HG03045 (cell line): ENCODE measurements at regions not wholly inside any gene's neighbourhood (a gene's known extent, or its start where the extent isn't known, plus 50 kb on each side); places are given as distances from the start of the nearest gene placed in this dataset.
"Not testable (repeated sequence)": the region's sequence is repeated elsewhere in the genome, so short reads cannot be mapped to it uniquely, and the experiment has no call there.

Experiments
- ATAC-seq: cut with Tn5 transposase; IDR thresholded peaks from one replicate; pipeline ENCODE4 v1.9.1; 2021; ENCODE audit warnings: mild to moderate bottlenecking, moderate library complexity; ENCODE audit not compliant: unreplicated experiment

- no peak for ATAC-seq
Observed at GRCh38 chr6:155813548-155813947, 357.9 kb upstream of the NOX3 start.

DNA sequence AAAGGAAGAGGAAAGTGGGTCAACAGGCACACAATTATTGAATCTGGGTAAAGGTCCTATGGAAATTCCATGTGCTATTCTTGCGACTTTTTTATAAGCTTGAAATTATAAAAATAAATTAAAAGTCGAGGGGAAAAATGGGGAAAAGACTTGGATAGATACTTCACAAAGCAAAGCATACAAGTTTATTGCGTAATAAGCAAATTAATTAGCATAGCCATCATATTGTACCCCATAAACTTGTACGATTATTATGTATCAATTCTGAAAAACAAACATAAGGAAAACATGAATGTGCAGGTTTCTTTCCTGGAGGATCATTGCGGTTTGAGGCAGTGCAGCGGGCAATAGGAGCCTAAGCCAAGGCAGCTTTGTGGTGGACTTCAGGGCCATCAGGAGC is 351.6 kb upstream of the NOX3 start:
- ATAC-seq = no peak

GRCh38 chr6:155801046-155801445 is 345.4 kb upstream of the NOX3 start:
- ATAC-seq = no peak

DNA sequence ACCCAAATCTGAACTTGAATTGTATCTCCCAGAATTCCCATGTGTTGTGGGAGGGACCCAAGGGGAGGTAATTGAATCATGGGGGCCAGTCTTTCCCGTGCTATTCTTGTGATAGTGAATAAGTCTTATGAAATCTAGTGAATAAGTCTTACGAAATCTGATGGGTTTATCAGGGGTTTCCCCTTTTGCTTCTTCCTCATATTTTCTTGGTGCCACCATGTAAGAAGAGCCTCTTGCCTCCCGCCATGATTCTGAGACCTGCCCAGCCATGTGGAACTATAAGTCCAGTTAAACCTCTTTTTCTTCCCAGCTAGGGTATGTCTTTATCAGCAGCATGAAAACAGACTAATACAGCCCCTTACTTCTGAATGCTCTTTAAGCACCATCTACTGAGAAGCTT is 343.2 kb upstream of the NOX3 start:
- not testable (repeated sequence) for ATAC-seq

DNA sequence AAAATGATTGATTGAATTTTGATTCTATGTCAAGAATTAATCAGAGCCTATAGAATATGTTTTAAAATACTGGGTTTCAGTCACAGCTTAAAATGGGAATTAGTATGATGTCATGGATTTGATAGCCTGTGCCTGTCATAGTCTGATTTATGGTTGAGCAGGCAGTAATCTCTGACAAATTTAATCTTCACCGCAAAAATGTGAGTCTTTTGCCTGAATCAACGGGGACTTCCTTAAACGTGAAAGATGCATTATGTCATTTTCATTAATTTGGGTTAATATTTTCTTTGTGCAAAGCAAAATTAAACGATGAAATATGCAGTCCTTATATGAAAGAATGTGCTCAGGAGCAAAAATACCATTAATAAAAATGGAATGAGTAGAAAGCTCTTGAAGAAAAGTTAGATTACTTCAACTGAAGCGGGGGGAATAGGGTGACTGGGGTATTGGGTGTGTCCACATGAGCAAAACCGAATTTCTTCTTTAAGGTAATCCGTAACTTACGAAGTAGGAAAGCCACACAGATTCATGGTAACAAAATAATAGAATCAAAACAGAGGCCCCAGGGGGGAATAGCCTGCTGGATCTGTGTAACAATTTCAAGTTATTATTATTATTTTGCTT is 339.6 kb upstream of the NOX3 start:
- no peak for ATAC-seq

DNA sequence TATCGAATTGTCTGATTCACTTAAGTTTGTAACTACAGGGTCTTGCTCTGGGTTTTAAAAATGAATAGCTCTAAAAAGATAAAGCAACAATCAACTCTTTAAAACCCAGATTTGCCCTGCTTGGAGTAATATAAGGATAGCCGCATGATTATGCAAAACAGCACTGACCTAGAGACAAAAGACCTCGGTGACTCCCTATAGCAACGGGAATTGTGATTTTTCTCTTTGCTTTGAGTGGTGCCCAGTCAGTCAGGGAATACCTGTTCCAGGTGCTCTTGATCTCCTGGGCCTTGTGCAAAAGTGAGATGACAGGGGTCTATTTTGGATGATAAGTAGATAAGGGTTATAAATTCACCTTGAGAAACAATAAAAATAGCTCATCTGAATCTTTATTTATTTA is 336.3 kb upstream of the NOX3 start:
- no peak for ATAC-seq

GRCh38 chr6:155791186-155791585 is 335.5 kb upstream of the NOX3 start:
- no peak for ATAC-seq

DNA sequence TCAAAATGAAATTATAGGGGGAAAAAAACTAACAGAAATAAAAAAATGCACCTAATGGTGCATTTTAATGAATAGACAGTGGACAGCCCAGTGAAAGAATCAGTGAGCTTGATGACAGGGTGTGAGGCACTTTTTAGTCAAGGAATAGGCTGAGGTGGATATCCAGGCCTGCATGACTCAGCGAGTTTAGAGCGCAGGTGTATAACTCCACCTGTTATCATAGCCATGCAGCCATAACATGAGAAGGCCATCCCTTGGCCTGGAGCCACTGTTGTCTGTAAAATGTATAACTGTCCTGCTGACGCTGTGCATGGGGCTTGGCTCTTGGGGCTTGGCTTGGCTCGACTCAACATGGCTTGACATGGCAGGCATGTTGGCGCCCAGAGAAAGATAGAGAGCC is 331.5 kb upstream of the NOX3 start:
- no peak for ATAC-seq

GRCh38 chr6:155786528-155786927 is 330.9 kb upstream of the NOX3 start:
- no peak for ATAC-seq

- no peak for ATAC-seq
Observed at GRCh38 chr6:155782739-155783459, 327.3 kb upstream of the NOX3 start.

GRCh38 chr6:155782320-155782731 is 326.7 kb upstream of the NOX3 start:
- ATAC-seq = no peak

- ATAC-seq = no peak
Observed at GRCh38 chr6:155779456-155779855, 323.8 kb upstream of the NOX3 start.

GRCh38 chr6:155778336-155778735 is 322.7 kb upstream of the NOX3 start:
- ATAC-seq = no peak

DNA sequence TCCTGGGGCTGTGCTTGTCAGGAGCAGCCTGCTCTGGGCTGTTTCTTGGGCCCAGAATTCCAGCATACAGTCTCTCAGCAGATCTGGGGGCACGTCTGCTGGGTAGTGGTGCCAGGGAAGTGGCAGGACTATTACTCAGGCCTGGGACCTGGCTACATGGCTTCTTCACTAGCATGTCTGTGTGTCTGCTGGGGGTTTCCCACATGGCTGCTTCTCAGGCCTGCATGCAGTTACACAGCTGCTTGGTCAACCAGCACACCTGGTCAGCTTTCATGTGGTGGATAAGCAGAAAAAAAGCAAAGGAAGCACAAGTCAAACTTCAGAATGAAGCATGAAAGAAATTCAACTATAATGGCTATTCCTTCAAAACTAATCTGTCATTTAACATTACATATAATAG is 316.2 kb upstream of the NOX3 start:
- no peak for ATAC-seq

- no peak for ATAC-seq
Observed at GRCh38 chr6:155770856-155771255, 315.2 kb upstream of the NOX3 start.

GRCh38 chr6:155770313-155770712 is 314.7 kb upstream of the NOX3 start:
- ATAC-seq = no peak

- no peak for ATAC-seq
Observed at GRCh38 chr6:155765275-155766194, 309.9 kb upstream of the NOX3 start.

GRCh38 chr6:155762649-155763048 is 307.0 kb upstream of the NOX3 start:
- no peak for ATAC-seq

DNA sequence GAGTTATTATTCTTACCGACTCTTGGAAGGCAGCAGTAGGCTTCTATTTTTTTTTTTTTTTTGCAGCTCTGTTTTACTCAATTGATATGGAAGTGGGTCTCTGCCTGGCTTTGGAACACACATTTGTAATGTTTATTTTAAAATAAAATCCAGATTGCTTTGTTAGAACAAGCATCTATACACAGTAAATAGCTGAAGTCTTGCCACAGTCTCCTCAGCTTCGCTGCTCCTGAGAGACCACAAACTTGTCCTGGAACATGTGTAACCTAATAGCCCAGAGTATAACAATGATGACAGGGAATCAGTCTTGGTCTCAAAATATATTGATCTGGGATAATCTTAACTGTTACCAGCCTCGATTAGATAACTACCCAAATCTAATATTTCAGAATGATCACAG is 299.8 kb upstream of the NOX3 start:
- no peak for ATAC-seq

- not testable (repeated sequence) for ATAC-seq
Observed at GRCh38 chr6:155748778-155749177, 293.1 kb upstream of the NOX3 start.

DNA sequence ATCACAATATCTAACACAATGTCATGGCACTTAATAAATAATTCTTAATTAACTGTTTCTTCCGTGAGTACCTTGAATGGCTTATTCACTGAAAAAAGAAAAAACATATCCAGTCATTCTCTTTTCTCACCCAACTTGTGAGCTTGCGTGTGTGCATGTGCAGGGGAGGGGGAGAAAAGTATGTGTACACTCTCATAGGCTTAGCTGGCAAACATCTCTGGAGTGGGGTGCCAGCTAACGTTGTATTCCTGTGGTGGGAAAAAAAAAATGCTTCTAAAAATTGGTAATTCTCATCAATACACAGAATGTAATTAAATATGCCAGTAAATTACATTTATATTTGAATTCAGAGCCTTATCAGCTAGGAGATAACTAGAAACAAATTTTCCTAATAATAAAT is 291.9 kb upstream of the NOX3 start:
- no peak for ATAC-seq
